ENCODE measurements at regions not wholly inside any gene's neighbourhood (a gene's known extent, or its start where the extent isn't known, plus 50 kb on each side); places are given as distances from the start of the nearest gene placed in this dataset.

DNA sequence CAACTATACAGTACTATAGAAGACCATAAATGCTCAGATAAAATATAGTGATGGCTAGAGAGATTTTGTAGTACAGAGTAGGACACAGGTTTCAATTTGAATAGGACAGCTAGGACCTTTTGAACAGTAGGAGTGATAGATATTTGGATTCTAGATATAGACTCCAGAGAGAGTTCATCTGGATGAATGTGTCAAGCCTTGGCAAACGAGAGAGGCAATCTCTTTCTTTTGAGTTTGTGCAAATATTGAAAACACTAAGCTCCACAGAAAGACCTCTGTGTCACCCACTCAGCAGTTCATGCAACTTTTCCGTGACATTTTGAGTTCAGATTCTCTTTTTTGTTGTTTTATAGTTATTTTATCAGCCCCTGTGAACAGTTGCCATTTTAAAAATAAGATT is 834.3 kb upstream of the COBL start:
- DNase-seq (ENCODE audit: low spot score): no peak

- DNase-seq (ENCODE audit: low spot score): no peak
Measured at GRCh38 chr7:52146871-52147634, 830.4 kb upstream of the COBL start.

DNA sequence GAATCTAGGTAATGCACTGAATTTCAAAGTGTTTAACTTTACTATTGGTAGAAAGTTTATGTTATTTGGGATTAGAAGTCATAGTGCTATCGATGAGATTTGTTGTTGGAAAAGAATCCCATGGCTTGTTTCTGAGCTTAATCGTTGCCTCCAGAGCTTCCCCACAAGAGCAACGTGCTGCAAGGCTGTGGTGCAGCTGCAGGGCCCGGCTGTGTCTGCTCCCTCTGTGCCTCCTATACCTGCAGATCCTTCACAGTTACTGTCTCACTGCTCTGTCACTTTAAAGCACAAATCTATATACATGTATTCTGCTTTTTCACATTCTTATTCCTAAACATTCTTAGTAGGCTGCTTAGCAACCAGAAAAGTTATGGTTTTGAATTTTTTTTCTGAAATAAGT is 826.6 kb upstream of the COBL start:
- no peak for DNase-seq (ENCODE audit: low spot score)

GRCh38 chr7:52140851-52141250 is 824.2 kb upstream of the COBL start:
- no peak for DNase-seq (ENCODE audit: low spot score)

DNA sequence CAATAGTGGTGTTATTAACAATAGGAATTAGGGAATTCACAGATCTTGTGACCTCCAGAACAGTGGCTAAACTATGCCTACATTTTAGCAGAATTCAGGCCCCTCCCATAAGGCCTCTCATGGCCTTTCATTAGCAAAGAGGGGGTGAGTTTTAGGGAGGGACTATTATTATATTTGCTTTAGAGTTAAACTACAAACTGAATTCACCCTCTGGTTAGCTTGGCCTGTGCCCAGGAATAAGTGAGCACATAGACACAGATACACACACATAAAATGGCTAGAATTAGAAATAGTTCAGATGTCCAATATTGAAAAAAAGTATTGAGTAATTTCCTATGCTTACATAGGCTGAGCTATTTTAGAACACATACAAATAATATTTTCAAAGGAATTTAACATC is 818.8 kb upstream of the COBL start:
- DNase-seq (ENCODE audit: low spot score): no peak

- DNase-seq (ENCODE audit: low spot score): no peak
Measured at GRCh38 chr7:52129278-52129677, 812.7 kb upstream of the COBL start.

- no peak for DNase-seq (ENCODE audit: low spot score)
Measured at GRCh38 chr7:52120912-52121311, 804.3 kb upstream of the COBL start.

GRCh38 chr7:52119537-52119936 is 802.9 kb upstream of the COBL start:
- no peak for DNase-seq (ENCODE audit: low spot score)

- no peak for DNase-seq (ENCODE audit: low spot score)
Measured at GRCh38 chr7:52114509-52114908, 797.9 kb upstream of the COBL start.

GRCh38 chr7:52114056-52114455 is 797.4 kb upstream of the COBL start:
- no peak for DNase-seq (ENCODE audit: low spot score)

GRCh38 chr7:52107355-52107754 is 790.7 kb upstream of the COBL start:
- DNase-seq (ENCODE audit: low spot score): no peak

- DNase-seq (ENCODE audit: low spot score): no peak
Measured at GRCh38 chr7:52095861-52096260, 779.3 kb upstream of the COBL start.

- DNase-seq (ENCODE audit: low spot score): no peak
Measured at GRCh38 chr7:52091996-52092395, 775.4 kb upstream of the COBL start.

DNA sequence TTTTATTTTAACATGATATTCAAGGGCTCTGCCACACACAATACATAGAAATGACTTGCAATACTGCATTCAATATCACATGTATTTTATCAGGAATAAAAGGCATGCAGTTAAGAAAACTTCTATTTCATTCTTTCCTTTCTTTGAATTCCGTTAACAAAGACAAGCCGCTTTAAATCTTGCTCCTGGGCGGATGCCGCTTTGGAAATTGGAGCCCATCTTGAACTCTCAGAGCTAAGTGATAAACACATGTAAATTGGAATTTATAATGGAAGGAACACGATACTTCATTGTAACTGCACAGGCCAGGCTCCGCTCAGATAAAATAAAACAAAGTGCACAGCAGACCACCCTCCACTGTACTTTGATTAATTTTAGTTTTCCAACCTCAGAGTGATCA is 774.5 kb upstream of the COBL start:
- no peak for DNase-seq (ENCODE audit: low spot score)

- DNase-seq (ENCODE audit: low spot score): no peak
Measured at GRCh38 chr7:52088008-52088901, 771.6 kb upstream of the COBL start.

DNA sequence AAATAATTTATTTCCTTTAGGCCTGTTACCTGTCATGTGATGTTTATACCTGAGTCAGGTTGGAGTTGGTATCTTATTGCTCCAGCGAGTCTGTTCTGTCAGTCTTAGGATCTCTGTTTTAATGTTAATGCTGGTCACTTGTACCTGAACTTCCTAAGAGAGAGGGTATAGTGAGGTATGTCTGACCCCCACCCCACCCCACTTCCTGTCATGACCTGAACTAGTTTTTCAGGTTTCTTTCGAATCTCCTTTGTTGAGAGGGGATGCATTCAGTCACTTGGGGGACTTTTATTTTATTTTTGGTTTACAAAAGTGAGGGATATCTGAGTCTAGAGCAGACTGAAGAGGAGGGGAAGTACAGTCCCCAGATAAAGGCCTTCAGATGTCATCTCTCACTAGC is 769.0 kb upstream of the COBL start:
- DNase-seq (ENCODE audit: low spot score): no peak

DNA sequence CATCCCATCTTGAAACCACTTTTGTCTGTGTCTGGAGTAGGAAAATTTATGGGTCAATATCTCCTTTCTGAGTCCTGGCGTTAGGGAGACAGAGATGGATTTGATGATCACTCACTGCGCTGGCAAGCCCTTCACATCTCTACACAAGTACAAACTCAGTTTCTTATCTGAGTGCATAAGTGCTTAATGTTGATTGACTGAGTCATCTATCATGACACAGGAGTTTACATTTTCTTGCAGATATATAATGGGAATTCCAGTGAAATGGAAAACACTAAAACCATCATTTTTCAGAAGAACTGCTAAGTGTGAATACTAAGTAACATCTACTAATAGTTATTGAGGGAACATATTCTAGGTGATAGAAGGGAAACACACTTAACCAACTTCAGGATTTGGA is 763.9 kb upstream of the COBL start:
- DNase-seq (ENCODE audit: low spot score): no peak

- DNase-seq (ENCODE audit: low spot score): no peak
Measured at GRCh38 chr7:52079726-52080125, 763.1 kb upstream of the COBL start.

- no peak for DNase-seq (ENCODE audit: low spot score)
Measured at GRCh38 chr7:52077571-52077970, 761.0 kb upstream of the COBL start.

GRCh38 chr7:52074912-52075311 is 758.3 kb upstream of the COBL start:
- no peak for DNase-seq (ENCODE audit: low spot score)

DNA sequence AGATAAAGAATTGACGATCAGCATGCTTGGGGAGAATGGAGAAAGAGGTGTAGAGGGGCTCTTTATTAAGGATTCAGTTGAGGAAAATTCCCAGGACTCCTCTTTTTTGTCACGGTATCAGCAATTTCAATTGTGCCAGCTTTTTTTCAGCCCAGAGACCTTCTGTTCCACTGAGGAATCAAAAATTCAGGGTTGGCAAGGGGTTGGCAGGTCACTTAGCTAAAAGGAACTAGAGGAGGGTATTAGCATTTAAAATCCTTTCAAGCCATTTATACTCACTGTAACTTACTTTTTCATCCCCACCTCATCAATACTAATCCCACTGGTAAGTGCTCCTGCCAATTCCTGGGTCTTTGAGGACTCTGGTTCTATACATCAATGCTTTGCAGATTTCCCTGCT is 757.5 kb upstream of the COBL start:
- no peak for DNase-seq (ENCODE audit: low spot score)

DNA sequence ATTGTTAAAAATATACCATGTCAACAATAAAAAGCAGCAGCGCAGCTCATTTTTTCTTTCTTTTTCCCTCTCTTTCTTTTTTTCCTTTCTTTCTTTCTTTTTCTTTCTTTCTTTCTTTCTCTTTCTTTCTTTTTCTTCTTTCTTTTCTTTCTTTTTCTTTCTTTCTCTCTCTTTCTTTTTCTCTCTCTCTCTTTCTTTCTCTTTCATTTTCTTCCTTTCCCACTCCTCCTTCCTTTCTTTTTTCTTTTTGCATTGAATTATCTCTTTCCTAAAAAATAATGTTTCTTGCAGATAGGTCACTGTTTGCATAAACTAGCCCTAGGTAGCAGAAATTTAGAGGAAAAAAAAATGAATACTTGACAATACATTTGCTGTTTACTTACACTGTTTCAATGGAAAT is 755.1 kb upstream of the COBL start:
- no peak for DNase-seq (ENCODE audit: low spot score)

GRCh38 chr7:52064493-52064892 is 747.9 kb upstream of the COBL start:
- no peak for DNase-seq (ENCODE audit: low spot score)

All from A172 (cell line).